Tibial artery (tissue), 4 donors: ENCODE measurements at regions not wholly inside any gene's neighbourhood (a gene's known extent, or its start where the extent isn't known, plus 50 kb on each side); places are given as distances from the start of the nearest gene placed in this dataset.

Experiments used
- DNase-seq, 2 donors: peaks; one replicate each; pipeline ENCODE4 v3.0.0-alpha.2; 2019
- H3K27ac ChIP-seq, 2 donors: fragments of 200-600 bp; sonication (generic) in 1 of 2; 1 replicate in 1 of 2; 2 replicates in 1 of 2; pipeline ENCODE4 v1.5.1; 2018 to 2019; ENCODE audit warnings: mild to moderate bottlenecking in 1 of 2
- H3K27me3 ChIP-seq, 2 donors: fragments of 200-600 bp; sonication (generic) in 1 of 2; one replicate each; pipeline versions ENCODE4 v1.5.1 to v1.6.0; 2016 to 2019
- H3K36me3 ChIP-seq, 3 donors: fragments of 200-600 bp; sonication (generic) in 2 of 3; one replicate each; pipeline ENCODE4 v1.5.1; 2016 to 2019; ENCODE audit warnings: mild to moderate bottlenecking in 2 of 3
- H3K4me1 ChIP-seq, 4 donors: fragments of 200-600 bp; sonication (generic) in 2 of 4; 1 replicate in 3 of 4; 2 replicates in 1 of 4; pipeline ENCODE4 v1.5.1; 2016 to 2019
- H3K4me3 ChIP-seq, 2 donors: fragments of 200-600 bp; sonication (generic) in 1 of 2; 1 replicate in 1 of 2; 2 replicates in 1 of 2; pipeline ENCODE4 v1.5.1; 2018 to 2019; ENCODE audit warnings: mild to moderate bottlenecking in 2 of 2
- H3K9me3 ChIP-seq, 3 donors: fragments of 200-600 bp; sonication (generic) in 1 of 3; one replicate each; pipeline ENCODE4 v1.5.1; 2016 to 2019
- intact Hi-C: fragments of 100-400 bp; cut with DNase I; formaldehyde crosslinking; loops from one replicate; pipeline ENCODE4 v1.15.0; 2023; ENCODE audit warnings: low total_unique reads
- TF ChIP-seq, protein P1 (sequence below), 2 experiments: fragments of 200-600 bp in 1 of 2; fragments of 450-650 bp in 1 of 2; IDR thresholded peaks; one replicate each; pipeline ENCODE4 v1.5.1; 2017 to 2019; ENCODE audit warnings: antibody characterized with exemption in 2 of 2, mild to moderate bottlenecking in 1 of 2, moderate library complexity in 1 of 2

DNA sequence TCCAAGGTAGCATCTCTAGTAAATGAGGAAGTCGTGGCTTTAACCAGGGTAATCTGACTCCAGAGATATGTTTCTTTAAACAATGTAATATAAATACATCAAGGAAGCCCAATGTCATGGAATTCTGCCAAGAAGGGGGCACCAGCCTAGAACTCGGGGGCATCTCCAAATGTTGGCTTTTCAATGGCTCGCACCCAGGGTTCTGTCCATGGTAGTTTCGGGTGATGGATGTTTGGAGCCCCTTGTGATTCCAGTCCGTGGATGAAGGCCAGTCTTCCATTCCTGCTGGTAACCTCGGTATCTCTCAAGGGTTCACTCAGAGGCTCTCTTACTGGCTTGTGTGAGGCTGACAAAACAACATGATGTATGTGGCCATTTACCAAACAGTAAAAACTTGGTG, 91.7 kb upstream of the SPHKAP start:
- H3K36me3 ChIP-seq, result no peaks in the 10 kb centered on the region
- TF ChIP-seq, protein P1, sequence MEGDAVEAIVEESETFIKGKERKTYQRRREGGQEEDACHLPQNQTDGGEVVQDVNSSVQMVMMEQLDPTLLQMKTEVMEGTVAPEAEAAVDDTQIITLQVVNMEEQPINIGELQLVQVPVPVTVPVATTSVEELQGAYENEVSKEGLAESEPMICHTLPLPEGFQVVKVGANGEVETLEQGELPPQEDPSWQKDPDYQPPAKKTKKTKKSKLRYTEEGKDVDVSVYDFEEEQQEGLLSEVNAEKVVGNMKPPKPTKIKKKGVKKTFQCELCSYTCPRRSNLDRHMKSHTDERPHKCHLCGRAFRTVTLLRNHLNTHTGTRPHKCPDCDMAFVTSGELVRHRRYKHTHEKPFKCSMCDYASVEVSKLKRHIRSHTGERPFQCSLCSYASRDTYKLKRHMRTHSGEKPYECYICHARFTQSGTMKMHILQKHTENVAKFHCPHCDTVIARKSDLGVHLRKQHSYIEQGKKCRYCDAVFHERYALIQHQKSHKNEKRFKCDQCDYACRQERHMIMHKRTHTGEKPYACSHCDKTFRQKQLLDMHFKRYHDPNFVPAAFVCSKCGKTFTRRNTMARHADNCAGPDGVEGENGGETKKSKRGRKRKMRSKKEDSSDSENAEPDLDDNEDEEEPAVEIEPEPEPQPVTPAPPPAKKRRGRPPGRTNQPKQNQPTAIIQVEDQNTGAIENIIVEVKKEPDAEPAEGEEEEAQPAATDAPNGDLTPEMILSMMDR (IDR thresholded peaks at IDR 0.05), result no peak
- no peak overlapping the region for H3K4me3 ChIP-seq
- H3K4me1 ChIP-seq, result no peaks in the 10 kb centered on the region
- no peak for DNase-seq
- H3K9me3 ChIP-seq, result no peaks in the 10 kb centered on the region
- intact Hi-C loops, result no loop called here
- no peaks in the 10 kb centered on the region for H3K27me3 ChIP-seq
- H3K27ac ChIP-seq, result no peak overlapping the region

DNA sequence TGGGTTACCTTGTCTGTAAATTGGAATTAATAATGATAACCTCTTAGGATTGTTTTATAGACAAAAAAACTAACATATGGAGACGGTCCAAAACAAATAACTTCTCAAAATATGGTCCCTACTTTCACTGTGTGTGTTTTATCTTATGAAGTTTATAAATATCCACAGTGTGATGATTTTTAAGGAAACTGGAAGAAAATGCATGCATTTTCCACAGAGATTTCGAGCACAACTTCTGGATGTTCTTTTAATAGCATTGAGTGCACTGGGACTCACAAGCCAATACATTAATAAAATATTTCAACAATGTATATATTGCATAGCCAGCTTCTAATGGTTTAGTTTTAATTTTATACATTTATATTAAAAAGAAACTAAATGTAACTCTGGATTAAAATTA, 87.9 kb upstream of the SPHKAP start:
- no peaks in the 10 kb centered on the region for H3K36me3 ChIP-seq
- TF ChIP-seq, protein P1 (IDR thresholded peaks at IDR 0.05), result no peak
- intact Hi-C loops, result no loop called here
- no peaks in the 10 kb centered on the region for H3K9me3 ChIP-seq
- no peak overlapping the region for H3K4me3 ChIP-seq
- H3K4me1 ChIP-seq, result no peaks in the 10 kb centered on the region
- DNase-seq, result no peak
- H3K27me3 ChIP-seq, result no peaks in the 10 kb centered on the region
- H3K27ac ChIP-seq, result no peak overlapping the region

DNA sequence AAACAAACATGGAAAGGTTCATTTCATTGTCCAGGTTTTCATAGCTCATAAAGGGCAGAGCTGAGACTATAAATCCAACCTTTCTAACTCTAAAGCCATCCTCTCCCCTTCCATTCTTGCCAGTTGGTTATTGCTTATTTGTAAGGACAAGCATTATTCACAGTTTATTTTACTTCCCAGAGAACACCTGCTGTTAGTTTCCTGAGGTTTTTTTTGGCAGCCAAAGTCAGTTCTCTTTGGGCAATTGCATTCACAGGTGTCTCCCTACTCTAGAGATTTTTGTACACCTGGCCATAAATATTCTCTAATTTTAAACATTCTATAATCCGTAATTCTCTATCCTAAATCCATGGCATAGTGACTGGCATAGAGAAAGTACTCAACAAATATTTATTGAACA, 87.3 kb upstream of the SPHKAP start:
- intact Hi-C loops, result no loop called here
- DNase-seq, result no peak
- TF ChIP-seq, protein P1 (IDR thresholded peaks at IDR 0.05), result no peak
- Histone ChIP-seq H3K9me3 (no peaks in the 10 kb centered on the region), H3K27ac (no peak overlapping the region), H3K27me3 (no peaks in the 10 kb centered on the region), H3K4me1 (no peaks in the 10 kb centered on the region), H3K36me3 (no peaks in the 10 kb centered on the region), H3K4me3 (no peak overlapping the region)

DNA sequence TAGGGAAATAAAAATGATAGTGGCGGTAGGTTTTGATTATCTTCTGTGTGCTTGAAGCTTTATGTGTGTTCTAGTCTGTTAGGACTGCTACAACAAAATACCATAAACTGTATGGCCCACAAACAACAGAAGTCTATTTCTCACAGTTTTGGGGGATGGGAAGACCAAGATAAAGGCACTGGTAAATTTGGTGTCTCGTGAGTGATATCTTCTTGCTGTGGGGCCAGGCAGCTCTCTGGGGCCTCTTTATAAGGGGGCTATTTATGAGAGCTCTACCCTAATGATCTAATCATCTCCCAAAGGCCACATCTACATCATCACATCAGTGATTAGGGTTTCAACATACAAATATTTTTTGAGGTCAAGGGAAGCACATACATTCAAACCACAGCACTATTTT, 86.8 kb upstream of the SPHKAP start:
- H3K36me3 ChIP-seq, result no peaks in the 10 kb centered on the region
- no peaks in the 10 kb centered on the region for H3K9me3 ChIP-seq
- TF ChIP-seq, protein P1 (IDR thresholded peaks at IDR 0.05), result no peak
- no peaks in the 10 kb centered on the region for H3K4me1 ChIP-seq
- no peaks in the 10 kb centered on the region for H3K27me3 ChIP-seq
- DNase-seq, result no peak
- intact Hi-C loops, result no loop called here
- no peak overlapping the region for H3K4me3 ChIP-seq
- no peak overlapping the region for H3K27ac ChIP-seq

DNA sequence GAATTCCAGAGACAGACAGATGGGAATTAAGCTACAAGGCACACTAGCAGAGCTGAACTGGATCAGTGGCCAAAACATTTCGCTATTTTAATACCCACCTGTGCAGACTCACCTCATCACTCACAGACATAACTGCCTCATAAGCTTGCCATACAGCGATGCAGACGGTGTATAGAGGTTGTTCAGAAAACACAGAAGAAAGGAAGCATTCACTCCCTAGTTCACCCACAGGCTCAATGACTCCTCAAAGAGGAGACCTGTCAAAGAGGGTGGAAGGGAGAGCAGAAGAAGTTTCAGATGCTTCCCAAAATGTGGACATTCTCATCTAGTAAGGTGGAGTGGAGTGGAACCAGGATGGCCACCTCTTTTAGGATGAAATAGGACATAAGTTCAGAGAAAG, 81.7 kb upstream of the SPHKAP start:
- H3K9me3 ChIP-seq, result no peaks in the 10 kb centered on the region
- TF ChIP-seq, protein P1 (IDR thresholded peaks at IDR 0.05), result no peak
- H3K27me3 ChIP-seq, result no peaks in the 10 kb centered on the region
- no peaks in the 10 kb centered on the region for H3K36me3 ChIP-seq
- no peaks in the 10 kb centered on the region for H3K4me1 ChIP-seq
- intact Hi-C loops, result no loop called here
- DNase-seq, result no peak
- H3K4me3 ChIP-seq, result no peak overlapping the region
- no peak overlapping the region for H3K27ac ChIP-seq

DNA sequence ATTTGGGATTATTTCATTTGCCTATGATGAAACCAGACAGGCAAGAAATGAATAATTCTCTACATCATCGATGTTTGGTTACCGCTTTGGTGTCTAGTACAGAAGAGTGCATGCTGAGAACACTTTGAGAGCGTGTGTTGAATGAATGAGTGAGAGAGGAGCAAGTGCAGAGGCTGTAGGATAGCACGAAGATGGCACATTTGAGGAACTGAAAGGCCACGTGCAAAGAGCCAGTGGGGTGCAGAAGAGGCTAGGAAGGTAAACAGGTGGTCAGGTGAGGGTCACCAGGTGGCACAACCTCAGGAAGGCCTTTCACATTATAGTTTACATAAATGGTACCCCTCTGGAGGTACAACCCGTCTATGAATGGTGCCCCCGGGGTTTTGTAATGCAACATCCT, 80.1 kb upstream of the SPHKAP start:
- H3K27ac ChIP-seq, result no peak overlapping the region
- H3K4me3 ChIP-seq, result no peak overlapping the region
- DNase-seq, result no peak
- H3K36me3 ChIP-seq, result no peaks in the 10 kb centered on the region
- TF ChIP-seq, protein P1 (IDR thresholded peaks at IDR 0.05), result no peak
- intact Hi-C loops, result no loop called here
- no peaks in the 10 kb centered on the region for H3K27me3 ChIP-seq
- H3K4me1 ChIP-seq, result no peaks in the 10 kb centered on the region
- H3K9me3 ChIP-seq, result no peaks in the 10 kb centered on the region
